Activated CD4-positive, alpha-beta memory T cell treated with anti-CD3 and anti-CD28 coated beads, Interleukin-2, amount 10 ng/mL, durations not matched to agents 7 days and 5 days (primary cell): ENCODE measurements at regions not wholly inside any gene's neighbourhood (a gene's known extent, or its start where the extent isn't known, plus 50 kb on each side); places are given as distances from the start of the nearest gene placed in this dataset.

Experiments used
- CTCF ChIA-PET: fragments of 350-600 bp; sonication (Branson Sonifier 250); formaldehyde crosslinking; loops from one replicate; lab custom pipeline; 2021; ENCODE audit warnings: antibody characterized with exemption, inconsistent platforms; lab: Charles Lee
- POLR2A ChIA-PET: fragments of 350-600 bp; sonication (Branson Sonifier 250); formaldehyde crosslinking; loops from one replicate; lab custom pipeline; 2021; ENCODE audit warnings: antibody characterized with exemption; lab: Charles Lee
- DNase-seq: peaks from one replicate; pipeline ENCODE4 v3.0.0-alpha.2; 2020
- H3K27ac Mint-ChIP-seq: one replicate; pipeline ENCODE4 v1.8.0; 2021; ENCODE audit warnings: mild to moderate bottlenecking, mixed read lengths
- H3K27me3 Mint-ChIP-seq: one replicate; pipeline ENCODE4 v1.8.0; 2021; ENCODE audit warnings: mixed read lengths
- H3K36me3 Mint-ChIP-seq: one replicate; pipeline ENCODE4 v1.8.0; 2021; ENCODE audit warnings: low read depth, mixed read lengths
- H3K4me1 Mint-ChIP-seq: one replicate; pipeline ENCODE4 v1.8.0; 2021; ENCODE audit warnings: mixed read lengths
- H3K4me3 Mint-ChIP-seq: one replicate; pipeline ENCODE4 v1.8.0; 2021; ENCODE audit warnings: mild to moderate bottlenecking, mixed read lengths
- H3K9me3 Mint-ChIP-seq: one replicate; pipeline ENCODE4 v1.8.0; 2021; ENCODE audit warnings: mixed read lengths

DNA sequence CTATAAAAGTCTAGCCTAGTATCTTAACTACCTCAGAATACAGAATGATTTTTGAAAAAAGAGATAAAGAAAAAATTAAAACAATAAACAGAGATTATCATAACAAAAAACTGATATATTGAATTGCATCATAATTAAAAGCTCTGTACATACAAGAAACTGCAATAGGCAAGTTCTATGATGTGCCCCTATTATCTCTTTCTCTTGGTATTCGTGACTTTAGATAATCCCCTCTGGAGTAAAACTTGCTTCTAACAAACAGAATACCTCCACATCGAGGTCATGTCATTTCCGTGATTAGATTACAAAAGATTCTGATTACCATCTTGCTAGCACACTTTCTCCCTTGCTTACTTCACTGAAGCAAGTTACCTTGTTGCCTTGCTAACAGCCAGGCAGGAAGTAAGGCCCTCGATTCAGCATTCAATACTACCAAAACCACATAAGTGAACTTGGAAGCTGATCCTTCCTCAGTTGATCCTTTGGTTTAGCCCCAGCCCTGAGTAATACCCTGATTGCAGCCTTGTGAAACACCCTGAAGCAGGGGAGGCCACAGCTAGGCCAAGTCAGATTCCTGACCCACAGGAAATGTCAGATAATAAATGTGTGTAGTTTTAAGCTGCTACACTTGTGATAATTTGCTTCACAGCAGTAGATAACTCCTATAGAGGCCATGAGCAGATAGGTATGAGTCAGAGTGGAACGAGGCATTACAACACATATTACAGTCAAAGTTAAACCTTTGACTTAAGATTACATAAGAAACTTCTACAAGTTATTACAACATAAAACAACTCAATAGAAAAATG, 53.7 kb upstream of the TMX4 start:
- Mint-ChIP-seq H3K4me3 (no peak overlapping the region), H3K27ac (no peak overlapping the region), H3K27me3 (no peaks in the 10 kb centered on the region), H3K36me3 (no peaks in the 10 kb centered on the region), H3K9me3 (no peaks in the 10 kb centered on the region), H3K4me1 (peaks cover 7% of the 10 kb centered on the region)
- CTCF ChIA-PET = no interaction called here
- no peak for DNase-seq
- POLR2A ChIA-PET = no interaction called here

DNA sequence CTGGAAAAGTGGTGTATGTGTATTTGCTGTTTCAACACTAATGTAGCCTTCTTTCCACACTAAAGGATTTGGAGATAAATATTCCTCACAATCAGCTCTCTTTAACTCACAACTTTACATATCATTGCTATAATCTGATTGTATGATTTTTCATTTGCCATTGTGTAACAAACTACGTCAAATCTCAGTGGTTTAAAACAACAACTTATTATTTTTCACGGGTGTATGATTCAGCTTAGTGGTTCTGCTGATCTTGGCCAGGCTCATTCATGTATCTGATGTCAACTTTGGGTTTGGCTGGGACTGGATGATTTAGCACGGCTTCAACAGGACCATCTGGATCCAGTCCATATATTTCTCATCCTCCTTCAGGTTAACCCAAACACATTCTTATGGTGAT, 55.4 kb upstream of the TMX4 start:
- H3K27ac Mint-ChIP-seq = no peak overlapping the region
- CTCF ChIA-PET = no interaction called here
- no peaks in the 10 kb centered on the region for H3K27me3 Mint-ChIP-seq

DNA sequence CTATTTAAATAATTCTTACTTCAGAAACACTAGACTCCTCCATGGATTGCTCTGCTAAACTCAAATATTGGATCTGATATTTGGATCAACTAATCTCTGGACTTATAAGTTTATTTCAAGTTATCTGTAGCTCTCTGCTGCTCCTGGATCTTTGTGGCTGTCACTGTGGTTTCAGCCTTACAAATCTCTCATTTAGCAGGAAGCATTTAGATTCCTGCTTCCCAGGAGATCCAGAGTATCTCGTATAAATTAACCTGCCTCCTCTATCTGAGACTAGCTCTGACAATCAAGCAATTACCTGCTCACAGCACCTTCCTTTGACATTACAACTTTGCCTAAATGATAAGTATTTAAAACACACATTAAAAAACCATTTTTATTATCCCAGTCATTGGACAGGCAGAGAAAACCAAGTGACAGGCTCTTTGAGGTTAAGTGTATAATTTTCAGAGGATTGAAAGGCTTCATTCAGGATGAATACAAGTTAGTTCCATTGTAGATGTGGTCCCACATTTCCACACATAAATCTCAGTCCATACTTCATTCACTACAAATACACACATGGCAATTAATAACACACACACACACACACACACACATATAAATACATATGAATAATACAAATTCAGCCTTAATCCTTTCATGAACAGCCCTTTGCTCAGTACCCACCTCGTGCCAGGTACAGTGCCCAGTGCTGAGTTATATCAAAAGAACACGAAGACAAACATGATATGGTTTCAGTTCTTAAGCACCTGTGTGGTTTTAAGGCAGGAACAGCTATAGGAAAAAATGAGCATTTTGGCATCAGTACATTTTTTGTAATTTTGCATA, 55.5 kb upstream of the PLCB1 start:
- no peaks in the 10 kb centered on the region for H3K36me3 Mint-ChIP-seq
- H3K9me3 Mint-ChIP-seq = no peaks in the 10 kb centered on the region
- ChIA-PET POLR2A (no interaction called here), CTCF (no interaction called here)
- peaks cover 7% of the 10 kb centered on the region for H3K4me1 Mint-ChIP-seq
- H3K27ac Mint-ChIP-seq = no peak overlapping the region
- H3K27me3 Mint-ChIP-seq = no peaks in the 10 kb centered on the region
- no peak overlapping the region for H3K4me3 Mint-ChIP-seq
- DNase-seq = no peak

More for the DNA sequence above, 55.4 kb upstream of the TMX4 start:
- POLR2A ChIA-PET = no interaction called here
- Mint-ChIP-seq H3K36me3 (no peaks in the 10 kb centered on the region), H3K4me3 (no peak overlapping the region), H3K4me1 (peaks cover 7% of the 10 kb centered on the region), H3K9me3 (no peaks in the 10 kb centered on the region)
- DNase-seq = no peak

DNA sequence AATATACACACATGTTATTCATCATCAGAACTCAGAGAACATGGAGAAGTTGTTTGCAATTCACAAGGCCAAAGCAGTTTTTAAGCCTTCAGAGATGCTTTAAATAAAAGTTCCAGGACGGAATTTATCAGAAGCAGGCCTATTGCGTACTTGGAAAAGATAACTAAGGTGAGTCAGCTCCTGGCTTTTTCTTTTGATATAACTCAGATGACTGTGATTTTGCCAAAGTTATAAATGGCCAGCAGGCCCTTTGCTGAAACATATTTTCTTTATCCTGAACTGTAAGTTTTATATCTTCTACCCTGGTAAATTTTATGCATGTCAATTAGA, 55.0 kb upstream of the PLCB1 start:
- Mint-ChIP-seq H3K9me3 (no peaks in the 10 kb centered on the region), H3K36me3 (no peaks in the 10 kb centered on the region), H3K27ac (no peak overlapping the region), H3K27me3 (no peaks in the 10 kb centered on the region), H3K4me1 (peaks cover 7% of the 10 kb centered on the region), H3K4me3 (no peak overlapping the region)
- no peak for DNase-seq
- POLR2A ChIA-PET = no interaction called here
- CTCF ChIA-PET = no interaction called here

DNA sequence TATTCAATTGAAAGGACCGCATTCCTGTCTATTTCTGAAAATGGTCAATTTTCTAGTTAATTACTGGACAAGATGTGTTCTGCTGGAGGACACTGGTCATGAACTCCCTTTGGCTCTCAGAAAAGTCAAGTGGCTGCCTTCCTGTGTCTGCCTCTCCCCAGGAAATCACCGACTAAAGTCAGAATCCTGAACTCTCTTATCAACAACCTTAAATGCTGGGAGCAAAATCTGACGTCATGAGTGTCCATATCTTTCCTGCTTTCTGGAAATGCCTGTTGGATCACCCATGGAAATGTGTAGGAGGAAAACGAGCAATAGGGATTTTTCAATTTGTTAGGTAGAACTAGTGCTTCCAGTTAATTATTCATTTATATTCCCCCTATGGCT, 53.5 kb upstream of the PLCB1 start:
- no peaks in the 10 kb centered on the region for H3K9me3 Mint-ChIP-seq
- no peak overlapping the region for H3K27ac Mint-ChIP-seq
- no peak overlapping the region for H3K4me3 Mint-ChIP-seq
- DNase-seq = no peak
- no peaks in the 10 kb centered on the region for H3K27me3 Mint-ChIP-seq
- ChIA-PET CTCF (no interaction called here), POLR2A (no interaction called here)
- peaks cover 2% of the 10 kb centered on the region for H3K4me1 Mint-ChIP-seq
- H3K36me3 Mint-ChIP-seq = no peaks in the 10 kb centered on the region

DNA sequence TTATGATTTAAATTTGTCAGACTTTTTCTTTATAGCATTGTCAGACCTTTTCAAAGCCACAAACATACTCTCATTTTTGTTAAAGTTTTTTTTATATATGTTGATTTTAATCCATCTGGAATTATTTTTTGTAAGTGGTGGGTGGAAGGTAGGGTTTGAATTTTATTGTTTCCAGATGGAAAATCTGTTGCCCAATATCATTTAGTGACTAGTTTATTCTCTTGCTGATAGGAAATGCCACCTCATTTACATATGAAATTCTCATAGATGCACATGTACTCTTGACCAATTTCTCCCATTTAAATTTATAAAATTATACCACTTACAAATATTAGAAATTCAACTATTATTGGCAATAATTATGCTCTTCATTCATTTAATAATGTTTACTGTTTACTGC, 52.1 kb upstream of the PLCB1 start:
- ChIA-PET CTCF (no interaction called here), POLR2A (no interaction called here)
- Mint-ChIP-seq H3K4me1 (no peaks in the 10 kb centered on the region), H3K27ac (no peak overlapping the region), H3K4me3 (no peak overlapping the region), H3K27me3 (no peaks in the 10 kb centered on the region), H3K9me3 (no peaks in the 10 kb centered on the region), H3K36me3 (no peaks in the 10 kb centered on the region)
- DNase-seq = no peak

DNA sequence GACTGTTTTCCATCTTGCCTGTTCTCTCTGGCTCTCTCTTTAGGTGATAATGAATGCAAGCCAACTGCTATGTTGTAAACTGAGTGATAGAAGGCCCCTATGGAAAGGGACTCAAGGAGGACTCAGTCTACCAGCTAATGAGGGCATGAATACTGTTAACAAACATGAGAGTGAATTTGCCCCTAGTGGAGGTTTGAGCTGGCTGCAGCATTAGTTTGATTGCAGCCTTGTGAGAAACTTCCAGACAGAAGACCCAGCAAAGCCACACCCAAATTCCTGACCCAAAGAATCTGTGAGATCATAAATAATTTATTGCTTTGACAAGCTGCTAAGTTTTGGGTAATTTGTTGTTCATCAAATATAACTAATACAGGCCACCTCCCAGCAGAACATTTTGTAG, 50.0 kb upstream of the PLCB1 start:
- ChIA-PET POLR2A (no interaction called here), CTCF (interaction anchor here (1.1 kb wide), 1 partner anchor 38 kb away, joined by 3 read pairs; no protein-coding TSS in a partner anchor)
- Mint-ChIP-seq H3K27me3 (no peaks in the 10 kb centered on the region), H3K4me3 (no peak overlapping the region), H3K27ac (no peak overlapping the region), H3K9me3 (no peaks in the 10 kb centered on the region), H3K4me1 (no peaks in the 10 kb centered on the region), H3K36me3 (no peaks in the 10 kb centered on the region)
- no peak for DNase-seq
